HG02571 (cell line): ENCODE measurements at regions not wholly inside any gene's neighbourhood (a gene's known extent, or its start where the extent isn't known, plus 50 kb on each side); places are given as distances from the start of the nearest gene placed in this dataset.
"Not testable (repeated sequence)": the region's sequence is repeated elsewhere in the genome, so short reads cannot be mapped to it uniquely, and the experiment has no call there.

Source experiments
- ATAC-seq: cut with Tn5 transposase; IDR thresholded peaks from one replicate; pipeline ENCODE4 v1.9.1; 2021; ENCODE audit warnings: mild to moderate bottlenecking, moderate library complexity; ENCODE audit not compliant: unreplicated experiment

DNA sequence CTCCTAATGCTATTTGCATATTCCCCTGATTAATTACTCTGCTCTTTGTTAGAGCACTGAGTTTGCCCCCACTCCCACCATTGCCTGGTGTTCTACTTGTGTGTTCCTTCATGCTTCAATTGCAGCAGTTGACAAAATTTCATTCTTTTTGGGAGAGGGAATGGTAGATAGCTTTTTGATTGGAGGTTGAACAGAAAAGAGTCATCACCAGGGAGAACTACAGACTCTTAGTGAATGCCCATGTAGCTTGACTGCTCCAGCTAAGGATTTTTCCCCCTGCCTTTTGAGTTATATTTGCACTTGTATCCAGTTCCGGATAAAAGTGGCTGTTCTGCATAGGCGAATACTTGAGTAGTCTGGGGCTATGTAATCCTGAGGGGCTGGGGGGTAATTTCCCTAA is 183.9 kb downstream of the ETNK1 start:
- ATAC-seq: no peak

DNA sequence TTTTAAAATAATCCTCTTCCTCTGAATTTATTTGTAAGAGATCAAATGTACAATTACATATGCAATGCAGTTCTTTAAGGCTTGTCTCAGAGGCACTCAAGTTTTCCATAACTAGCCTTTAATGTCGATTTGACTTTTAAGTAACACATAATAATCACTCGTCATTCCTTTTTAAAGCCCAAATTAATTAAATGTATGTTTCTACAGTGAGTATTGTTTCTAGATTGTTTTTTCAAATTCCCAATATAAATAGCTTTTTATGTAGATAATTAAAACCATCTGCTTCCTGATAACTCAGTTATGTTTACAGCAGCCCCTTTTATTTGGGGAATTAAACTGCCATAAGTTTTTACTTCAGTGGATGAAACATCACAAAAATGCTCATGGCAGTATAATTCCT is 185.1 kb downstream of the ETNK1 start:
- ATAC-seq: no peak

DNA sequence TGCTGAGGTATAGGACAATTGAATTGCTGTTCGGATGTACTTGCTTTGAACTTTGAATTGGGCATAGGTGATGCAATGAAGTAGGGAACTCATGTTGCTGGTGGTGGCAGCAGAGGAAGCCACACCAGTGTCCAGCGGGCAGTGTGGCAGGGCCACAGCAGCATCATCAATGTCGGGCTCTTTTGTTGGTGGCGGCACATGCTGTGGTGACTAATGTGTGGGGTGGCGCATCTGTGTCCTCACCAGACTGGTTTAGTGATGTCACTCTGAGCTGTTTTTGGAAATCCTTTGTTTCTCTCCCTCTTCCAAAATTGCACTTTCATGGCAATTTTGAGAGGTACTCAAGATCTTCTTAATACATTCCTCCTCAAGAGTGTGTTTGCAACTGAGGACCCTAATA is 187.6 kb downstream of the ETNK1 start:
- no peak for ATAC-seq

DNA sequence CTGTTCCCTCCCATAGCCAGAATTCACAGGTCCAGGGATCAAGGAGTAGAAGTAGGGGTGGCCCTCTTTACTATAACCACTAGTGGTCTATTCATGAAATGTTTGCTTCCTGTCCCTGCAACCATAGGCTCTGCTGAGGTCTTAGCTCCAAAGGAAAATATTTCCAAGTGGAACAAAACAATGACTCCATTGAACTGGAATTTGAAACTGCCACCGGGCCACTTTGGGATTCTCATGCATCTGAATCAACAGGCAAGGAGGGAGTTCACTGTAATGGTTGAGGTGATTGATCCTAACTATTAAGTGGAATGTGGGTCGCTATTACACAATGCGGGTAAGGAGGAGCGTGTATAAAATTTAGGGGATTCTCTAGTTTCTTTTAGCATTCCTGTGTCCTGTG is 197.0 kb downstream of the ETNK1 start:
- ATAC-seq: no peak

DNA sequence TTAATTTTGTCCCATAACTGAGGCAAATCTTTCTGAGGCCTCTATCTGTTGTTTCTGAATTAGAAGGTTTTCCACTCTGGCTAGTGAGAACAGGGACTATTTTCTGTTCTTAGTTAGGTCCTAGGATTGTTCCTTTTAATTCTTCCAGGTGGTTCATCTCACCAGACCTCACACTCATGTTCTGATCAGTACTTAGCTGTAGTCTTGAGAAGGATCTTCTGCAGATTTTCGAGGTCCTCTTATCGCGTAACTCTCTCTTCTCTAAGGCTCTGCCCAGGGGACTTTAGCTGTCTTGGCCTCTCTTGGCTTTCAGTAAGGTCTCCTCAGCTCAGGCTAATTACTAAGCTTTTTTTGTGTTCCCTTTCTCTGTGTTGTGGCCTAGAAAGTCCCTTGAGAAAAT is 201.1 kb downstream of the ETNK1 start:
- ATAC-seq: no peak

DNA sequence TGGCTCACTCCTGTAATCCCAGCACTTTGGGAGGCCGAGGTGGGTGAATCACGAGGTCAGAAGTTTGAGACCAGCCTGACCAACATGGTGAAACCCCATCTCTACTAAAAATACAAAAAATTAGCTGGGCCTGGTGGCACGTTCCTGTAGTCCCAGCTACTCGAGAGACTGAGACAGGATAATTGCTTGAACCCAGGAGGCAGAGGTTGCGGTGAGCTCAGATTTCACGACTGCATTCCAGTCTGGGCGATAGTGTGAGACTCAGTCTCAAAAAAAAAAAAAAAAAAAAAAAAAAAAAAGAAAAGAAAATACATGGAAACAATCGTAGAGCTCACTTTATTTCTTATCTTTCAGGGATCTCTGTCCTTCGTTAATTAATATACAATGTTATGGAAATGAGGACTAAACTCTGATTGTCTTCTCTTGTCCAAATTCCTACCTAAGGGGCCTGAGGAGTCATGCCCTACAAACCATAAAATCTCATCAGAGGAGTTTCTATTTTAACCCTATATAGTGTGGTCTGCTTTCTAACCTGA is 201.5 kb downstream of the ETNK1 start:
- ATAC-seq: not testable (repeated sequence)

DNA sequence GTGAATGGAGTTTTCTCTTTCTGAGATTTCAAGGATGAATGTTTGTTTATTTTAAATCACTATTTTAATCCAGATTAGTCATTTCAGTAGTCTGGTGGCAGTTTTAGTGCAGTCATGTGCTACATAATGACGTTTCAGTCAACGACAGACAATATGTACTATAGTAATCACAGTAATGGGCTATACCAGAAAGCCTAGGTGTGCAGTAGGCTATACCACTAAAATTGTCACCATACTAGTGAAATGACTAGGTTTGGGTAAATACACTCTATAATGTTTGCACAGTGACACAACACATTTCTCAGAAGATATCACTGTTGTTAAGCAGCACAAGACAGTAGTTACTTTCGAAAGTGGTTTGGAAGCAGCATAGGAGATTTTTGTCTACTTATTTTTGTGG is 203.1 kb downstream of the ETNK1 start:
- ATAC-seq: no peak

DNA sequence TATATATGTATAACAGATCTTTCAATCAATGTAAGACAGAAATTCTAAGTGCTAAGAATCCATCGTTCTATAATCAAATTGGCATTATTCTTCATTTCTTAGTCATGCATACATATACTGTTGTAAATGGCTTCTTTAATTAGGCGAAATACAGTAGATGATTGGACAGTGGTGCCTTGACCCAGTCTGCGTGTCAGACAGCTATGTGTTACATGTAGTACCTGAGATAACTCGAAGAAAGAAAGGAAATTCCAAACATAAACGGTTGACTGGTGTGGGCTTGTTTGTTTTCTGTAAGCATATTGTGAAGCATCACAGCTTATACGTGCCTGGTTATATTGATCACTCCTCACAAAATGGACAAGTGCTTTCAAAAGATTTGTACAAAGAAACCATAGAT is 210.5 kb downstream of the ETNK1 start:
- ATAC-seq: no peak

DNA sequence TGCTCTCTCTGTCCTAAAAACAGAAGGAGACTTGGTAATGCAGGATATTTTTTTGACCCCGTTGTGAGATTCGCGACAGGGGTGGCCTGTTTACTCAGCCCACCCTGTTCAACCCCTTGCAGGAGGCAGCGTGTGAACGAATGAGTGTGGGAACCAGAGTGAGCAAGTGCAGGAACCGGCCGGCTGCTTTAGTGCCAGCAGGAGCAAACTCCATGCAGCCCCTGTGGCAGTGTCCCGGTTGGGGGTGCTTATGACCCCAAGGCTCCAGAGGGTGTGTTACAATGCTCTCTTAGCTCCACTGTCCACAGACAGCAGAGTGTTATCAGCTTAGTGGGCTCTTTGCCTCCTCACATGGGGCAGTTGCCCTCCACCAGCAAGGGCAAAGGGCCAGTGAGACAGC is 225.2 kb downstream of the ETNK1 start:
- no peak for ATAC-seq

DNA sequence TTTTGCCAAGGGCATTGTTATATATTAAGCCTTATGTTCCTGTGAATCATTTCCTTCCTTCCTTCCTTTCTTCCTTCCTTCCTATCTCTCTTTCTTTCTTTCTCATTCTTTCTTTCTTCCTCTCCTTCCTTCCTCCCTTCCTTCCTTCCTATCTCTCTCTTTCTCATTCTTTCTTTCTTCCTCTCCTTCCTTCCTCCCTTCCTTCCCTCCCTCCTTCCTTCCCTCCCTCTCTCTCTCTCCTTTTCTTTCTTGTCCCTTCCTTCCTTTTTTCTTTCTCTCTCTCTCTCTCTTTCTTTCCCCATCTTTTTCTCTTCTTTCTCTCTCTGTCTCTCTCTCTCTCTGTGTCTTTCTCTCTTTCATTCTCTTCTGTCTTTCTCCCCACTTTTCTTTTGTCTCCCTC is 226.6 kb downstream of the ETNK1 start:
- ATAC-seq: no peak

DNA sequence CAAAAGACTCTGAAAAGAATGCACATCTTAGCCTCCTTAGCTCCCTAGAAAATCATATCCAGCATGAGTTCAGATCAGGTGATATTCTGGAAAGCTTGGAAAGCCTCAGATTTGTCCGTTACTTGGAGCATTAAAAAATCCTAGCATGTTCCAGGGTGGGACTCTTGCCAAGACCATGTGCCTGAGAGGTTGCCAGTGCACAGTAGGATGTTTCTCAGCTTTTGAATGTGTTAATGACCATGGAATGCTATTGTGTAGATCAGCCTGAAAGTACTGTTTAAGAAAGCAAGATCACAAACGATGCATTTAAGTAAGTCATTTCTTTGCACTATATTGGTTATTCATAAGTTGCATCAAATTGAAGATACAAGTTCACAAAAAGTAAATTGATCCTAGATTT is 230.5 kb downstream of the ETNK1 start:
- no peak for ATAC-seq

DNA sequence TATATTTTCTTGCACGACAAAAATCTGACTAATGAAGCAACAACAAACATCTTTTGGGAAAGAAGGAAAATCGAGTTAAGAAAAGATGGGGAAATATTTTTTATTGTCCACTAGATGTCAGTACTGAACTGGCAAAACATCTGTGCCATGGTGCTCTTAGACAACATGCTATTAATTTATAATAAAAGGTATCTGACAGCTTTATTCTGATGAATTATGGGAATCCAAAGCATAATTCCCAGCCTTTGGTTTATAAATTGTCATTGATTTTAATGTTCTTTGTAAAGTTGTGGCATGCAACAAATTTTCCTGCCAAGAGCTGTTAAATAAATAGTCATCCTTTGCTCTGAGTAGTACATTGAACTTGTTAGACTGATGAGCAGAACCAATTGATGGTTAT is 231.2 kb downstream of the ETNK1 start:
- no peak for ATAC-seq

DNA sequence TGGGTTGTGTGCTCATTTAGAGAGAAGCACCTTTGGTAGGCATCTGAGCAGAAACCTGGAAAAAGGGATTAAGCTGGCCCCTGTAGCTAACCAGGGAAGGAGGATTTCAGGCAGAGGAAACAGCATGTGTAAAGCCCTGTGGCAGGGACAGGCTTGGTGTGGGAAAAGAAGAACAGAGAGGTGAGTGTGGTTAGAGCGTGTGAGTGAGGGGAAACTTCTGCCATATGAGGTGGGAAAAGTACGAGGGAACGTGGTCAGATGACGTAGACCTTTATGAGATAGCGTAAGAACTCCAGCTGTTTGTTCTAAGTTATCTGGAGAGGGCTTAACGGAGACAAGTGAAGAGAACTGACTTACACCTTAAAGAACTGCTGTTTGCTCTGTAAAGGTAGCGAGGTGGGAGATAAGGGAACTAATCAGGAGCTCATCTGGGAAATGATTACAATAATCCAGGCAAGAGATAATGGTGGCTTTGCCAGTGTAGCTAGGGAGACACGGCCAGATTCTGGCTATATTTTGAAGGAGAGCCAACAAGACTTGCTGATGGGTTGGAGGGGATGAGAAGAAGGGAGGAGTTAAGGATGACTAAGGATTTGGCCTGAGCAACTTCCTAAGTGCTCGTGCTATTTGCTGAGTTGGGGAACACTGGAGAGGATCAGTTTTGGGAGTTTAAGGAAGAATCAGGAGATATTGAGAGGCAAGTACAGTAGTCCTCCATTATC is 234.0 kb downstream of the ETNK1 start:
- ATAC-seq: no peak

DNA sequence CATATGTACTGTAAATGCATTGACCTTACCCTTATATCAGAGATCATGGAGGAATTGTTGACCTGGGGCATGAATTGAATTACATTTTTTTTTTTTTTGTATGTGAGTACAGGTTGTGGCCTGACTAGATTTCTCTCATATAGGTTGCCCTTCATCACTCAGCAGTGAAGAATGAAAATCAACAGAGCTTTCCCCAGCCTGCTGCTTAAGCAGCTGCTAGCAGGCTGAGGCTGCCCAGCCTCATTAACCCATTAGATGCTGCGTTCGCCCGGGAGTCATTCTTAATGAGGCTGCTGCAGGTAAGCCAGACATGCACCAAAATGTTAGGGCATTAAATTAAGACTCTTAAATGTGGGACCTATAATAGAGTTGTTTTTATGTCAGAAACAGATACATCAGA is 236.0 kb downstream of the ETNK1 start:
- no peak for ATAC-seq

DNA sequence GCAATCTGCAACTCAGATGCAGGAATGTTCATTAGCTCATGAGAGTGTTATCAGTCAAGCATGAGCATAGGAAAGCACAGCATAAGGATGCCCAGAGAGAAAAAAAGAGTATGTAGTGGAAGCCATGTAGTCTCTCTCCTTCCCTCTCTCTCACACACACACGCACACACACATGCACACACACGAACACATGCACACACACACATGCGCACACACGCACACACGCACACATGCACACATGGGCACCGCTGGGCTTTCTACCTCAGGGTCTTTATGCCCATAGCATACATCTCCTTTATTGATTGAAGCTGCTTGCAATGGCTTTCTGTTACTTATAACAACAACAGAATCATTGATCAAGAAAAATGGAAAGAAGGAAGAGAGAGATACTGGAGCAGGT is 240.9 kb downstream of the ETNK1 start:
- ATAC-seq: no peak

DNA sequence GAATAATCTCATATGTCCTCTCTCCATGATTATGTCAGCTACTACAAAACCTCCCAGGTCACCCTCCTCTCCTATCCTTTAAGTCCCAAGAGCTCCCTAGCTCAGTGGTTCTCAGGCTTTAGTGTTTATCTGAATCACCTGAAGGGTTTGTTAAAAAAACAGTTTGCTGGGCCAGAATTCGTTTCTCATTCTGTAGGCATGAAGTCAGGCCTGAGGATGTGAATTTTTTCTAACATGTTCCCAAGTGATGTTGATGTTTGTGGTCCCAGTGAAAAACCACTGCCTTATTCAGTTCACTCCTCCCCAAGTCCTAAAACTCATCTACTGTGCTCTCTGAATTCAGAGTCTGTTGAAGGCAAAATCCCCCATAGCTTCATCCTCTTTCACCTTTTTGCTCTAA is 241.4 kb downstream of the ETNK1 start:
- no peak for ATAC-seq

DNA sequence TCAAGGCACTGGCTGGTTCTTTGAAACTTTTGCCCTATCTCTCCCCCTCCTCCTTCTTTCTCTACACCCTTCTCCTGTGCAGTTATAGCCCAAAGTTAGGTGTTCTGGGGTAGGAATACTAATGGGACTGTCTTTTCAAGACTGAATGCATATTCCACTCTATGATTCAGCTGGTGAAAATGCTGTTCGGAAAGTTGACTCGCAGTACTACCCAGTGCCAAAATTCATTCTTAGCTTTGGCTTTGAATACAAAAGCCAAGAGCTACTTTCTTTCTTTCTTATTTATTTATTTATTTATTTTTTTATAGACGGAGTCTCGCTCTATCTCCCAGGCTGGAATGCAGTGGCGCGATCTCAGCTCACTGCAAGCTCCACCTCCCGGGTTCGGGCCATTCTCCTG is 249.2 kb downstream of the ETNK1 start:
- no peak for ATAC-seq

DNA sequence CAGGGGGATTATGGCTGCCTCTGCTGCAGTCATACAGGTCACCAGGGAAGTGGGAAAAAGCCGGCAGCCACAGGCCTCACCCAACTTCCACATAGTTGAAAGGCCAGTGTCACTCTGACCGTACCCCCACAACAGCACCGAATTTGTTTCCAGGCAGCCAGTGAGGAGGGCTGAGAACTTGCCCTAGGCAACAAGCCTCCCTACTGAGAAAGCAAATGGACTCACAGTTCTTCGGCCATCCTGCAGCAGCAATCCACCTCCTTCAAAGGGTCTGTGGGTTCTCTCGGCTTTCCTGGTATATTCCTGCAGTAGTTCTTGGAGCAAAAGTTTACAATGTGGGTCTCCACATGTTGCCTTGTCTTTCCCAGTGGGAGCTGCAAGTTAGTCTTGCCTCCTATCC is 251.3 kb downstream of the ETNK1 start:
- ATAC-seq: no peak

DNA sequence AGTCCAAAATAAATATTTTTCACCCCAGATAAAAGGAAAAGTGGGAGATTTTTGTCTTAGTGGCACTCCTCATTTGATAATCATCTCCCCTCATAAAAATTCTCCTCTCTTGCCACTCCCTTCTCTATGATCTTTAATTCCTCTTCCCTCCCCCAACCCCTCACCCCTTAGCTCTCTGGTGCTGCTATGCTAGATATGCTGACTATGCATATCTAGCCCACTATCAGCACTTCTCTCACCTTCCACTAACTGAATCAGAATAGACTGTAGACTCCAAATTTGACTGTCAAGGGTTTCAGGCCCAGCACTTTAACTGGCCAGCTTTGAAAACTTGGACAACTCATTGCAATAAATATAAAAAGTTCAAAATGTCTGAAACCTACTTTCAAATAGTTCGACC is 254.2 kb downstream of the ETNK1 start:
- ATAC-seq: no peak

DNA sequence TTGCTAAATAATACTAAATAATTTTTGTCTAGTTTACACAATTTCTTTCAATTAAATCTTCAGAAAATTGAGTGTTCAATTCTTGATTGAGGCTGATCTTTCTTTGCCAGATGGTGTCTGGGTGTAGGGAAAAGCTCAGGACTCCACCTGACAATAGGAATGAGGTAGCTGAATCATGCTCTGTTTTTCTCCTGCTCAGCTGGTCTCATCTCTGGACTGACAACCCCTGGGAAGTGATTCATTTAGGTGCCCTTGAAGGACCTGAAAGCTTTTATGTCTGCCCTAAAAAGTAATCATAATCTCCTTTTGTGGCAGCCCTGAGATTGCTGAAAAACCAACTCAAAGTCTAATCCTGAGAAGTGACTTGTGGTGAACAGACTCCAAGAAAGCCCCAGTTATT is 255.4 kb downstream of the ETNK1 start:
- ATAC-seq: no peak

DNA sequence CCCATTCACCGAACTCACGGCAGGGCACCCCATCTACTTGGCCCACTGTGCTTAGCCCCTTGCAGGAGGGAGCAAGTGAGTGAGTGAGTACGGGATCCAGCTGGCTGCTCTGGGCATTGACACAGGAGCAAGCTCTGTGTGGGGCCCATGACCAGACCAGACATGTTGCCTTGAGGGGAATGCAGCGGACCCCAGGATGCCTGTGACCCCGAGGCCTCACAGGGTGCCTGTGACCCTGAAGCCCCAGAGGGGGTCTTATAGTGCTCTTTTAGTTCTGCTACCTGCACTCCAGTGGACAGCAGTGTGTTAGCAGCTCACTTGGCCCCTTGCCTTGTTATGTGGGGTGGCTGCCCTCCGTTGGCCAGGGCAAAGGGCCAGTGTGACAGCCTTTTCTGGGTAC is 255.8 kb downstream of the ETNK1 start:
- ATAC-seq: no peak

DNA sequence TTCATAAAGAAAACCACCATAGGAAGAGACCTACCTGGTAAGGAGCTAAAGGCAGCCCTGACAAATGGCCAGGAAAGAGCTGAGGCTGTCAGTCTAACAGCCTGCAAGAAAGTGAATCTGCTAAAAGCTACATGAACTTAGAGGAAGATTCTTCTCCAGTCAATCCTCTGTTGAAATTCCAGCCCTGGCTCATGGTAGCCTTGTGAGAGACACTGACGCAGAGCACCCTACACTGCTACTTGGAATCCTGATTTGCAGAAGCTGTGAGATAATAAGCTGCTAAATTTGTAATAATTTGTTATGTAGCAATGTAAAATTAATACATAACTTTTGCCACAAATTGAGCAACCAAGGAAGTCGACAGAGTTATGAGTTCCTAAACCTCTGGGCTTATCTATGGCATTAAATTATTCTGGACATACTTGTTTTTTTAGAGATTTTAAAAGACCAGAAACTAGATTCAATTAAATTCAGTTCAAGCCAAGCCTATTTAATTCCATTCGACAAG is 257.0 kb downstream of the ETNK1 start:
- ATAC-seq: no peak

DNA sequence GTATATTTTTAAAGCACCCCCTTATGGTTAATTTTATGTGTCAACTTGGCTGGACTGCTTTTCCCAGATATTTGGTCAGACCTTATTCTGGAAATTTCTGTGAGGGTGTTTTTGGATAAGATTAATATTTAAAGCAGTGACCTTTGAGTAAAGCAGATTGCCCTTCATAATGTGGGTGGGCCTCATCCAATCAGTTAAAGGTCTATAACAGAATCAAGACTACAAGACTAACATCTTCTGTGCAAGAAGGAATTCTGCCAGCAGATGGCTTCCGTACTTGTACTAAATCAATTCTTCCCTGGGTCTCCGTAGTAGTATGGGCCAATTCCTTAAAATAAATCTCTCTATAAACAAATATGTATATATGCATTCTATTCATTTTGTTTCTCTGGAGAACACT is 257.6 kb downstream of the ETNK1 start:
- no peak for ATAC-seq
